HG02943 (cell line): ENCODE measurements at regions not wholly inside any gene's neighbourhood (a gene's known extent, or its start where the extent isn't known, plus 50 kb on each side); places are given as distances from the start of the nearest gene placed in this dataset.
"Not testable (repeated sequence)": the region's sequence is repeated elsewhere in the genome, so short reads cannot be mapped to it uniquely, and the experiment has no call there.

Experiments
- ATAC-seq: cut with Tn5 transposase; IDR thresholded peaks from one replicate; pipeline ENCODE4 v1.9.1; 2021; ENCODE audit warnings: mild to moderate bottlenecking, low read depth, moderate library complexity; ENCODE audit not compliant: unreplicated experiment

- ATAC-seq, result no peak
Measured at GRCh38 chr2:38454081-38454480, 77.0 kb upstream of the ATL2 start.

GRCh38 chr2:38451778-38452177, 74.7 kb upstream of the ATL2 start:
- not testable (repeated sequence) for ATAC-seq

- no peak for ATAC-seq
Measured at GRCh38 chr2:38450509-38450908, 73.4 kb upstream of the ATL2 start.

- no peak for ATAC-seq
Measured at GRCh38 chr2:38448692-38449410, 71.8 kb upstream of the ATL2 start.

- ATAC-seq, result no peak
Measured at GRCh38 chr2:38446906-38447561, 70.0 kb upstream of the ATL2 start.

GRCh38 chr2:38446418-38446817, 69.3 kb upstream of the ATL2 start:
- ATAC-seq, result no peak

GRCh38 chr2:38444247-38444646, 67.2 kb upstream of the ATL2 start:
- no peak for ATAC-seq

- ATAC-seq, result no peak
Measured at GRCh38 chr2:38442643-38443541, 65.8 kb upstream of the ATL2 start.

GRCh38 chr2:38441346-38441745, 64.3 kb upstream of the ATL2 start:
- no peak for ATAC-seq

- no peak for ATAC-seq
Measured at GRCh38 chr2:38440655-38441054, 63.6 kb upstream of the ATL2 start.

GRCh38 chr2:38439863-38440262, 62.8 kb upstream of the ATL2 start:
- no peak for ATAC-seq

- no peak for ATAC-seq
Measured at GRCh38 chr2:38438883-38439612, 62.0 kb upstream of the ATL2 start.

GRCh38 chr2:38438133-38438882, 61.2 kb upstream of the ATL2 start:
- ATAC-seq, result no peak

- no peak for ATAC-seq
Measured at GRCh38 chr2:38436227-38436664, 59.2 kb upstream of the ATL2 start.

GRCh38 chr2:38435775-38436174, 58.7 kb upstream of the ATL2 start:
- ATAC-seq, result no peak

GRCh38 chr2:38434595-38434994, 57.5 kb upstream of the ATL2 start:
- ATAC-seq, result no peak

GRCh38 chr2:38433607-38433975, 56.5 kb upstream of the ATL2 start:
- ATAC-seq, result no peak

GRCh38 chr2:38432820-38433606, 55.9 kb upstream of the ATL2 start:
- no peak for ATAC-seq

GRCh38 chr2:38430597-38431207, 53.6 kb upstream of the ATL2 start:
- no peak for ATAC-seq
